ENCODE measurements at regions not wholly inside any gene's neighbourhood (a gene's known extent, or its start where the extent isn't known, plus 50 kb on each side); places are given as distances from the start of the nearest gene placed in this dataset.
"Not testable (repeated sequence)": the region's sequence is repeated elsewhere in the genome, so short reads cannot be mapped to it uniquely, and the experiment has no call there.

DNA sequence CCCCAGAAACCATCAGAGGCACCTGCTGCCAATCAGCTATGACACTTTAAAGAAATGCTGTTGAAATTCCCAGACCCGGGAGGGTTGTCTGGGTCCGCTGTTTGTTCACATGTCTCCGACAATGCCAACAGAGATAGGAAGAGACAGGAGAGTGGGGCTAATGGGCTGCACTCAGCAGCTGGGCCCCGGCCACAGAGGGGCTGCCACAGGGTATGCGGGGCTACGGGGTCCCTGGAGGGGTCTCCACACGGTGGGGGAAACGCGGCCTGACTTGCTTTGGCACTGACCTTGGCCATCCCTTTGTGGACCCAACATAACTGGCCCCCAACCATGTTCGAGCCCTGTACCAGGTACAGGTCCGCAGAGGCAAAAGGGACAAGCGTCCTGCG lies 121.0 kb upstream of the PPP1R26 start:
- no peaks in the 10 kb centered on the region for H3K36me3 ChIP-seq
- no peak for TF ChIP-seq POLR2A (IDR thresholded peaks at IDR 0.05)
- TF ChIP-seq, protein P1, sequence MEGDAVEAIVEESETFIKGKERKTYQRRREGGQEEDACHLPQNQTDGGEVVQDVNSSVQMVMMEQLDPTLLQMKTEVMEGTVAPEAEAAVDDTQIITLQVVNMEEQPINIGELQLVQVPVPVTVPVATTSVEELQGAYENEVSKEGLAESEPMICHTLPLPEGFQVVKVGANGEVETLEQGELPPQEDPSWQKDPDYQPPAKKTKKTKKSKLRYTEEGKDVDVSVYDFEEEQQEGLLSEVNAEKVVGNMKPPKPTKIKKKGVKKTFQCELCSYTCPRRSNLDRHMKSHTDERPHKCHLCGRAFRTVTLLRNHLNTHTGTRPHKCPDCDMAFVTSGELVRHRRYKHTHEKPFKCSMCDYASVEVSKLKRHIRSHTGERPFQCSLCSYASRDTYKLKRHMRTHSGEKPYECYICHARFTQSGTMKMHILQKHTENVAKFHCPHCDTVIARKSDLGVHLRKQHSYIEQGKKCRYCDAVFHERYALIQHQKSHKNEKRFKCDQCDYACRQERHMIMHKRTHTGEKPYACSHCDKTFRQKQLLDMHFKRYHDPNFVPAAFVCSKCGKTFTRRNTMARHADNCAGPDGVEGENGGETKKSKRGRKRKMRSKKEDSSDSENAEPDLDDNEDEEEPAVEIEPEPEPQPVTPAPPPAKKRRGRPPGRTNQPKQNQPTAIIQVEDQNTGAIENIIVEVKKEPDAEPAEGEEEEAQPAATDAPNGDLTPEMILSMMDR (IDR thresholded peaks at IDR 0.05) = no peak
- no peaks in the 10 kb centered on the region for H3K27me3 ChIP-seq
- intact Hi-C loops (cut with DNase I) = no loop called here
- no peak overlapping the region for H3K27ac ChIP-seq
- no peaks in the 10 kb centered on the region for H3K9me3 ChIP-seq
- ATAC-seq (no peak), DNase-seq (no peak)
- no peak overlapping the region for H3K4me3 ChIP-seq
- H3K4me1 ChIP-seq = no peaks in the 10 kb centered on the region
- WGBS (ENCODE audit: insufficient coverage, low coverage, low lambda C conversion rate, missing lambda C conversion rate) = 38% methylated on average over 5 of the region's 13 CpGs

DNA sequence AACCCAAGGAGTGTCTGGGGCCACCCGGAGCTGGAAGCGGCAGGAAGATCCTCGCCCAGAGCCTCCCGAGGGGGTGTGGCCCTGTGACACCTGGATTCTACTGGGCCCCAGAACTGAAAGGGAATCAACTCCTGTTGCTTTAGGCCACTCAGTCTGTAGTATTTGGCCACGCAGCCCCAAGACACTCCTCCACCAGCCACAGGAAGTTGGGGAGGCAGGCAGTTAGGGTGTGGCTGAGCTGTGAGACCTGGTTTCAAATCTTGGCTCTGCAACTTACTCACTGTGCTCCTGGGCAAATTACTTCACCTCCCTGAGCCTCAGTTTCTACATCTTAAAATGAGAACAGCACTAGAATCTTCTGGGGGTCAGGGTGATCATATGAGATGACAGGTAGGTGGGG lies 119.8 kb upstream of the PPP1R26 start:
- Histone ChIP-seq H3K4me1 (no peaks in the 10 kb centered on the region), H3K4me3 (no peak overlapping the region), H3K27me3 (no peaks in the 10 kb centered on the region), H3K36me3 (no peaks in the 10 kb centered on the region), H3K27ac (no peak overlapping the region), H3K9me3 (no peaks in the 10 kb centered on the region)
- intact Hi-C loops (cut with DNase I) = no loop called here
- WGBS (ENCODE audit: insufficient coverage, low coverage, low lambda C conversion rate, missing lambda C conversion rate) = no CpG with 5 or more reads among the region's 5 CpGs
- no peak for ATAC-seq
- no peak for DNase-seq
- TF ChIP-seq POLR2A (IDR thresholded peaks at IDR 0.05) = no peak
- TF ChIP-seq, protein P1 (IDR thresholded peaks at IDR 0.05) = no peak

DNA sequence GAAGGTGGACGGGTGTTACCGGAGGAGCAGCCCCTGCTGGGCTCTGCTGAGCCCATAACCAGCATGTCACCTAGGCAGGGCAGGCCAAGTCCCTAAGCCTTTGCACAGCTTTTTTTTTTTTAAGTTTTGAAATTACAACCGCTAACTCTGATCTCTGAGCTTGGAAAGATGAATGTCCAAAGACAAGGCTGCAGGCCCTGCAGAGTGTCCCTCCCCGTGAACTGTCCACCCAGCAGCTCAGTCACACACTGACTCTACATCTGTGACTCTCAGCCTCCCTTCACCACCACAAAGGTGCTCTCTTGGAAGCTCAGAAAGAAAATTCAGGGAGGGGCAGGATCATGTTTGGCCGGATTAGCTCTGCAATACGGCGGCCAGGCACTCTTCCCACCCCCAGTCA lies 119.0 kb upstream of the PPP1R26 start:
- H3K36me3 ChIP-seq = no peaks in the 10 kb centered on the region
- WGBS (ENCODE audit: insufficient coverage, low coverage, low lambda C conversion rate, missing lambda C conversion rate) = 50% methylated on average over 1 of the region's 7 CpGs
- DNase-seq = no peak
- H3K4me1 ChIP-seq = no peaks in the 10 kb centered on the region
- no peak for ATAC-seq
- H3K27ac ChIP-seq = no peak overlapping the region
- no peaks in the 10 kb centered on the region for H3K27me3 ChIP-seq
- no peaks in the 10 kb centered on the region for H3K9me3 ChIP-seq
- TF ChIP-seq POLR2A (IDR thresholded peaks at IDR 0.05) = no peak
- no peak overlapping the region for H3K4me3 ChIP-seq
- intact Hi-C loops (cut with DNase I) = no loop called here

DNA sequence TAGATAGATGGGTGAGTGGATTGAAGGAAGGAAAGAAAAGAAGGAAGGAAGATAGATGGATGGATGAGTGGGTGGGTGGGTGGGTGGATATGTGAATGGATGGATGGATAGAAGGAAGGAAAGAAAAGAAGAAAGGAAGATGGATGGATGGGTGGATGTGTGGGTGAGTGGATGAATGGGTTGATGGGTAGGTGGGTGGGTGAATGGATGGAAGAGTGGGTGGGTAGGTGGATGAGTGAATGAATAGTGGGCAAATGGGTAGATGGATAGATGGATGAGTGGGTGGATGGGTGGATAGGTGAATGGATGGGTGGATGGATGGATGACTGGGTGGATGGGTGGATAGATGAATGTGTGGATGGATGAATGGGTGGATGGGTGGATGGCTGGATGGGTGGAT lies 117.9 kb upstream of the PPP1R26 start:
- ATAC-seq; H3K36me3 ChIP-seq; DNase-seq; H3K9me3 ChIP-seq; H3K27me3 ChIP-seq; H3K4me3 ChIP-seq; H3K4me1 ChIP-seq; intact Hi-C loops (cut with DNase I); H3K27ac ChIP-seq: not testable (repeated sequence)

DNA sequence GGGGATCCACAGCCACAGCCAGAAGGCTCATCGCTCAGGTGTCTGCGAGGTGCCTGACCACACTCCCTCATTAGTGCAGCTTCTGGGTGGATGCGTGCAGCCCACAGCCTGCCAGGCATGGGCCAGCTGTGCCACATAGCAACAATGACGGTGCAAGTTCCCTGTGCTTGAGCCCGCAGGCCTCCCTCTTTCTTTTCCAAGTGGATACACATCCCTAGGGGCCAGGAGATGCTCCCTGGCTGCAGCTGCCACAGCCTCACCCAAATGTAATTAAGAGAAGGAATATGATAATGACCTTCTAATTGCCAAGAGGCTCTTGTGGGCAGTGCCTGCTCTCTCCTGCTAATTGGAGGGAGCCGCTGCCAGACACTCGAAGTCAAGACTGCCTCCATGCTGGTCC lies 116.0 kb upstream of the PPP1R26 start:
- DNase-seq (no peak), ATAC-seq (no peak)
- TF ChIP-seq, protein P1 (IDR thresholded peaks at IDR 0.05) = no peak
- TF ChIP-seq POLR2A (IDR thresholded peaks at IDR 0.05) = no peak
- Histone ChIP-seq H3K4me1 (no peaks in the 10 kb centered on the region), H3K4me3 (no peak overlapping the region), H3K27ac (no peak overlapping the region), H3K27me3 (no peaks in the 10 kb centered on the region), H3K36me3 (no peaks in the 10 kb centered on the region), H3K9me3 (no peaks in the 10 kb centered on the region)
- 62% methylated on average over 4 of the region's 7 CpGs for WGBS (ENCODE audit: insufficient coverage, low coverage, low lambda C conversion rate, missing lambda C conversion rate)
- intact Hi-C loops (cut with DNase I) = no loop called here

DNA sequence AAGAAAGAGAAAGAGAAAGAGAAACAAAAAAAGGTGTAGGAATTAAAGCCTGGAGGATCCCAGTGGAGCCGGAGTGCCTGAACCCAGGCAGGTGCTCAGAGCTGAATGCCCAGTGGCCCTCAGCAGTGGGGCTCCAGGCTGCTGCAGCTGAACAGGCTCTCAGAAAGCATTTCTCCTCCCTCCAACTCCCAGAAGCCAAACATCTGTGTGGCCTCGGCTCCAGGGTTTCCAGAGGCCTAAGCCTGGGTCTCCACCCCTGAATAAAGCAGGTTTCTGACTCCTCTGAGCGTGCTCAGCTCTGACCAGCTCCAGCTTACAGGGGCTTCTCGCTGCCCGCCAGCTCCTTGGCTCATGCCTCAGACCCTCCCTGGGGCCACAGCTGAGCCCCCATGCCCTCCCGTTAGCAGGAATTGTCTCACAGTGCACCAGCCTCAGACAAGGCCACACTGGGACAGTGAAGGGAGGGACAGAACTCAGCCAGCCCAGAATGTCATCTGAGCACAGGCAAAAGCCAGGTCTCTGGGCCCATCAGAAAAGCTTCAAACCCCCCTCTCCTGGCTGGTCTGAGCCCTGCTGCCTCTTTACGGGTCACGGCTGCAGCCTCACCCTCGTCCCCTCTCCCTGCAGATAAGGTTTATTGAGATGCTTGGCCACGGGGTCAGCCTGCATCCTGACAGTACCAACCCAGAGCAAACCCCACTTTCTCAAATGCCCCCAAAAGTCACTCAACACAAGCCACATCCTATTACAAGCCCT lies 114.4 kb upstream of the PPP1R26 start:
- Histone ChIP-seq H3K4me1 (no peaks in the 10 kb centered on the region), H3K9me3 (no peaks in the 10 kb centered on the region), H3K27ac (no peak overlapping the region), H3K36me3 (no peaks in the 10 kb centered on the region), H3K27me3 (no peaks in the 10 kb centered on the region), H3K4me3 (no peak overlapping the region)
- TF ChIP-seq, protein P1 (IDR thresholded peaks at IDR 0.05) = no peak
- no peak for TF ChIP-seq POLR2A (IDR thresholded peaks at IDR 0.05)
- intact Hi-C loops (cut with DNase I) = no loop called here
- ATAC-seq (no peak), DNase-seq (no peak)
- 63% methylated on average over 2 of the region's 10 CpGs for WGBS (ENCODE audit: insufficient coverage, low coverage, low lambda C conversion rate, missing lambda C conversion rate)

All from right lobe of liver (tissue), 6 donors.